Stomach (tissue), 8 donors: ENCODE measurements at regions not wholly inside any gene's neighbourhood (a gene's known extent, or its start where the extent isn't known, plus 50 kb on each side); places are given as distances from the start of the nearest gene placed in this dataset.
A peak's percentile ranks its signal among the peaks of the same experiment; 100 is the strongest.

Source experiments
- DNase-seq, 2 donors: peaks; one replicate each; pipeline versions ENCODE4 v3.0.0 to v3.0.0-alpha.2; 2013 to 2019
- H3K27ac ChIP-seq, 5 donors: fragments of 200-600 bp in 4 of 5; sonication (generic) in 4 of 5; one replicate each; pipeline ENCODE4 v1.5.1; 2013 to 2019; ENCODE audit warnings: mild to moderate bottlenecking in 1 of 5, moderate library complexity in 1 of 5
- H3K27me3 ChIP-seq, 3 donors: fragments of 200-600 bp; sonication (generic); one replicate each; pipeline ENCODE4 v1.5.1; 2017 to 2019; ENCODE audit warnings: mixed run types in 1 of 3
- H3K36me3 ChIP-seq, 4 donors: fragments of 200-600 bp; sonication (generic); 1 replicate in 3 of 4; 2 replicates in 1 of 4; pipeline ENCODE4 v1.5.1; 2016 to 2019
- H3K4me1 ChIP-seq, 4 donors: fragments of 200-600 bp; sonication (generic); one replicate each; pipeline ENCODE4 v1.5.1; 2016 to 2019
- H3K4me3 ChIP-seq, 4 donors: fragments of 200-600 bp; sonication (generic) in 3 of 4; one replicate each; pipeline ENCODE4 v1.5.1; 2016 to 2019; ENCODE audit warnings: mild to moderate bottlenecking in 1 of 4
- H3K9me3 ChIP-seq, 4 donors: fragments of 200-600 bp; sonication (generic); one replicate each; pipeline ENCODE4 v1.5.1; 2016 to 2019
- CTCF ChIP-seq, 7 experiments: fragments of 450-650 bp in 4 of 7; fragments of 200-600 bp in 3 of 7; sonication (generic) in 3 of 7; IDR thresholded peaks; one replicate each; pipeline ENCODE4 v1.5.1; 2016 to 2019; ENCODE audit warnings: antibody characterized with exemption in 7 of 7, control low read depth in 2 of 7, mild to moderate bottlenecking in 1 of 7
- EP300 ChIP-seq: sonication (generic); formaldehyde crosslinking; IDR thresholded peaks from one replicate; pipeline ENCODE4 v1.6.1; 2017; ENCODE audit warnings: antibody characterized with exemption
- POLR2A ChIP-seq, 4 donors: fragments of 450-650 bp; IDR thresholded peaks; one replicate each; pipeline ENCODE4 v1.6.1; 2016; ENCODE audit warnings: antibody characterized with exemption in 4 of 4, control low read depth in 2 of 4, mild to moderate bottlenecking in 1 of 4, moderate library complexity in 1 of 4
- POLR2AphosphoS5 ChIP-seq, 3 donors: sonication (generic); formaldehyde crosslinking; IDR thresholded peaks; one replicate each; pipeline ENCODE4 v1.6.1; 2016; ENCODE audit warnings: antibody characterized with exemption in 3 of 3
- WGBS, 5 donors: extraction: QIAGEN DNeasy Blood & Tissue Kit in 3 of 5; methylation state at CpG; one replicate each; pipeline versions ENCODE4 v1.1.5 to v1.1.7; 2013 to 2018; 5-methylcytosine and 5-hydroxymethylcytosine counted together
- intact Hi-C: fragments of 100-400 bp; cut with DNase I; formaldehyde crosslinking; loops from one replicate; pipeline ENCODE4 v1.15.1; 2023; ENCODE audit warnings: low total_unique reads
- donor health status: healthy with polysubstance abuse.
- donor health status: Bipolar disorder and iron deficiency.
- donor health status: healthy.

GRCh38 chr3:157816896-157817295 lies 289.3 kb downstream of the SHOX2 start:
- WGBS, 5 donors: 38 to 75% (median 70%) methylated on average over 1 of the region's 1 CpG
- intact Hi-C loops: no loop called here
- Histone ChIP-seq H3K27me3 (no peaks in the 10 kb centered on the region), H3K36me3 (no peaks in the 10 kb centered on the region), H3K9me3 (no peaks in the 10 kb centered on the region), H3K4me3 (no peak overlapping the region), H3K4me1 (no peaks in the 10 kb centered on the region), H3K27ac (no peak overlapping the region)
- no peak for TF ChIP-seq POLR2A (IDR thresholded peaks at IDR 0.05)
- no peak for TF ChIP-seq CTCF (IDR thresholded peaks at IDR 0.05)
- no peak for TF ChIP-seq EP300
- TF ChIP-seq POLR2AphosphoS5 (IDR thresholded peaks at IDR 0.05): no peak
- no peak for DNase-seq

- H3K36me3 ChIP-seq: no peaks in the 10 kb centered on the region
- intact Hi-C loops: no loop called here
- no peaks in the 10 kb centered on the region for H3K9me3 ChIP-seq
- no peaks in the 10 kb centered on the region for H3K4me1 ChIP-seq
- H3K4me3 ChIP-seq: no peak overlapping the region
- no peak for TF ChIP-seq POLR2AphosphoS5 (IDR thresholded peaks at IDR 0.05)
- no peak for TF ChIP-seq POLR2A (IDR thresholded peaks at IDR 0.05)
- TF ChIP-seq EP300: no peak
- TF ChIP-seq CTCF (IDR thresholded peaks at IDR 0.05): no peak
- no peak for DNase-seq
- H3K27me3 ChIP-seq: no peaks in the 10 kb centered on the region
- H3K27ac ChIP-seq: no peak overlapping the region
Observed at GRCh38 chr3:157816296-157816695, 289.9 kb downstream of the SHOX2 start.

GRCh38 chr3:157815739-157816138 lies 290.5 kb downstream of the SHOX2 start:
- DNase-seq: no peak
- H3K27ac ChIP-seq: no peak overlapping the region
- intact Hi-C loops: no loop called here
- H3K36me3 ChIP-seq: no peaks in the 10 kb centered on the region
- TF ChIP-seq EP300: no peak
- TF ChIP-seq POLR2A (IDR thresholded peaks at IDR 0.05): no peak
- TF ChIP-seq CTCF (IDR thresholded peaks at IDR 0.05): no peak
- TF ChIP-seq POLR2AphosphoS5 (IDR thresholded peaks at IDR 0.05): no peak
- no peaks in the 10 kb centered on the region for H3K4me1 ChIP-seq
- H3K4me3 ChIP-seq: no peak overlapping the region
- no peaks in the 10 kb centered on the region for H3K9me3 ChIP-seq
- 64 to 83% (median 76%) methylated on average over 3 of the region's 3 CpGs for WGBS, 5 donors
- no peaks in the 10 kb centered on the region for H3K27me3 ChIP-seq

GRCh38 chr3:157810924-157811718 lies 295.1 kb downstream of the SHOX2 start:
- H3K4me1 ChIP-seq: no peaks in the 10 kb centered on the region
- no peaks in the 10 kb centered on the region for H3K9me3 ChIP-seq
- intact Hi-C loops: no loop called here
- no peaks in the 10 kb centered on the region for H3K36me3 ChIP-seq
- no peak overlapping the region for H3K4me3 ChIP-seq
- TF ChIP-seq EP300 (no peak), POLR2A (IDR thresholded peaks at IDR 0.05) (no peak), CTCF (IDR thresholded peaks at IDR 0.05) (no peak), POLR2AphosphoS5 (IDR thresholded peaks at IDR 0.05) (no peak)
- no peak overlapping the region for H3K27ac ChIP-seq
- no peaks in the 10 kb centered on the region for H3K27me3 ChIP-seq
- 64 to 77% (median 73%) methylated on average over 3 of the region's 3 CpGs for WGBS, 5 donors
- DNase-seq: peak in 1 of 2 donors; percentile 44
